ENCODE measurements at regions not wholly inside any gene's neighbourhood (a gene's known extent, or its start where the extent isn't known, plus 50 kb on each side); places are given as distances from the start of the nearest gene placed in this dataset.

DNA sequence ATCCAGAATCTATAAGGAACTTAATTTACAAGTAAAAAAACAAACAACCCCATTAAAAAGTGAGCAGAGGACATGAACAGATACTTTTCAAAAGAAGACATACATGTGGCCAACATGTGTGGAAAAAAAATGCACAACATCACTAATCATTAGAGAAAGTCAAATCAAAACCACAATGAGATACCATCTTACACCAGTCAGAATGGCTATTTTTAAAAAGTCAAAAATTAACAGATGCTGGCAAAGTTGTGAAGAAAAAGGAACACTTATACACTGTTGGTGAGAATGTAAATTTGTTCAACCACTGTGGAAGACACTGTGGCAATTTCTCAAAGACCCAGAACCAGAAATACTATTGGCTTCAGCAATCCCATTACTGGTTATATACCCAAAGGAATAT, 830.0 kb upstream of the ALCAM start:
- H4K5ac ChIP-seq (ENCODE audit: insufficient read length, low read depth, low read length), result no peak overlapping the region
- Mint-ChIP-seq H3K36me3 (ENCODE audit: insufficient read depth in 1 of 3, low read depth in 3 of 3) (peaks cover 4 to 21% (median 20%) of the 10 kb centered on the region in 3 experiments), H3K4me1 (no peaks in the 10 kb centered on the region), H3K4me3 (no peak overlapping the region), H3K27ac (no peak overlapping the region), H3K27me3 (ENCODE audit: low read depth) (no peaks in the 10 kb centered on the region; the same call in 1 of the 2 replicates), H3K9me3 (peaks cover 14 to 21% of the 10 kb centered on the region in 2 experiments; a peak in 4 of 5 replicates)
- no peak overlapping the region for H2BK12ac ChIP-seq (ENCODE audit: insufficient read length, low read depth, low read length)
- H2BK15ac ChIP-seq (ENCODE audit: low read depth, low read length), result no peak overlapping the region
- TF ChIP-seq, protein P1, sequence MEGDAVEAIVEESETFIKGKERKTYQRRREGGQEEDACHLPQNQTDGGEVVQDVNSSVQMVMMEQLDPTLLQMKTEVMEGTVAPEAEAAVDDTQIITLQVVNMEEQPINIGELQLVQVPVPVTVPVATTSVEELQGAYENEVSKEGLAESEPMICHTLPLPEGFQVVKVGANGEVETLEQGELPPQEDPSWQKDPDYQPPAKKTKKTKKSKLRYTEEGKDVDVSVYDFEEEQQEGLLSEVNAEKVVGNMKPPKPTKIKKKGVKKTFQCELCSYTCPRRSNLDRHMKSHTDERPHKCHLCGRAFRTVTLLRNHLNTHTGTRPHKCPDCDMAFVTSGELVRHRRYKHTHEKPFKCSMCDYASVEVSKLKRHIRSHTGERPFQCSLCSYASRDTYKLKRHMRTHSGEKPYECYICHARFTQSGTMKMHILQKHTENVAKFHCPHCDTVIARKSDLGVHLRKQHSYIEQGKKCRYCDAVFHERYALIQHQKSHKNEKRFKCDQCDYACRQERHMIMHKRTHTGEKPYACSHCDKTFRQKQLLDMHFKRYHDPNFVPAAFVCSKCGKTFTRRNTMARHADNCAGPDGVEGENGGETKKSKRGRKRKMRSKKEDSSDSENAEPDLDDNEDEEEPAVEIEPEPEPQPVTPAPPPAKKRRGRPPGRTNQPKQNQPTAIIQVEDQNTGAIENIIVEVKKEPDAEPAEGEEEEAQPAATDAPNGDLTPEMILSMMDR (conservative IDR thresholded peaks at IDR 0.05), result no peak
- no peak overlapping the region for H2BK120ac ChIP-seq (ENCODE audit: low read depth, low read length, poor library complexity, severe bottlenecking)
- H3K27me3 ChIP-seq (ENCODE audit: insufficient read depth, low read length), result no peaks in the 10 kb centered on the region
- no peaks in the 10 kb centered on the region for H3K23me2 ChIP-seq (ENCODE audit: insufficient read length, low read depth, low read length, poor library complexity, severe bottlenecking)
- H3K23ac ChIP-seq (ENCODE audit: insufficient read length, low read depth, low read length), result no peak overlapping the region
- H2AFZ ChIP-seq (ENCODE audit: low read length), result no peak overlapping the region
- no peak overlapping the region for H3K4me2 ChIP-seq (ENCODE audit: insufficient read depth, insufficient read length, low read length)
- no peaks in the 10 kb centered on the region for H3K9me3 ChIP-seq (ENCODE audit: control insufficient read depth, low read depth, low read length)
- H3K14ac ChIP-seq (ENCODE audit: insufficient read depth, low read length), result no peak overlapping the region
- no peak overlapping the region for H3K9ac ChIP-seq (ENCODE audit: extremely low read depth, insufficient read length, low read length)
- H3K27ac ChIP-seq (ENCODE audit: insufficient read length, low read depth, low read length), result no peak overlapping the region
- no peak overlapping the region for H3K4ac ChIP-seq (ENCODE audit: low read depth, low read length)
- no peak overlapping the region for H4K91ac ChIP-seq (ENCODE audit: insufficient read length, low read depth, low read length)
- H4K8ac ChIP-seq (replicated peaks; ENCODE audit: insufficient read length, low read depth, low read length), result no peak overlapping the region
- no peak overlapping the region for H3K18ac ChIP-seq (ENCODE audit: insufficient read length, low read depth, low read length)
- H3K4me1 ChIP-seq (ENCODE audit: insufficient read depth, low read length), result no peaks in the 10 kb centered on the region
- DNase-seq, result no peak
- H2BK5ac ChIP-seq (ENCODE audit: insufficient read length, low read length), result no peak overlapping the region
- H4K20me1 ChIP-seq (ENCODE audit: control insufficient read depth, insufficient read depth, insufficient read length), result no peaks in the 10 kb centered on the region
- H2BK20ac ChIP-seq (ENCODE audit: low read depth, low read length, poor library complexity, severe bottlenecking), result no peak overlapping the region
- no peak overlapping the region for H3K56ac ChIP-seq (ENCODE audit: insufficient read length, low read depth, low read length)
- H3K79me1 ChIP-seq (ENCODE audit: insufficient read depth, low read depth, low read length, poor library complexity, severe bottlenecking), result no peaks in the 10 kb centered on the region
- no peak overlapping the region for H2AK5ac ChIP-seq (ENCODE audit: insufficient read length, low read length)
- no peak overlapping the region for H3T11ph ChIP-seq (ENCODE audit: low read length)
- no peaks in the 10 kb centered on the region for H3K79me2 ChIP-seq (ENCODE audit: insufficient read depth, low read length)
